ENCODE measurements at regions not wholly inside any gene's neighbourhood (a gene's known extent, or its start where the extent isn't known, plus 50 kb on each side); places are given as distances from the start of the nearest gene placed in this dataset.

GRCh38 chr18:10329101-10329500, 125.3 kb upstream of the APCDD1 start:
- Histone ChIP-seq H3K27ac (ENCODE audit: low read depth in 1 of 2, low read length in 2 of 2) (no peak overlapping the region), H3K9me3 (ENCODE audit: control insufficient read depth in 1 of 2, insufficient read depth in 1 of 2, low read length in 2 of 2) (no peaks in the 10 kb centered on the region), H3K27me3 (ENCODE audit: control insufficient read depth in 1 of 2, insufficient read depth in 2 of 2, low read length in 2 of 2) (no peaks in the 10 kb centered on the region), H3K4me1 (ENCODE audit: insufficient read depth, low read length) (no peaks in the 10 kb centered on the region), H3K4me3 (ENCODE audit: low read length) (no peak overlapping the region), H3K36me3 (ENCODE audit: insufficient read depth, low read length) (no peaks in the 10 kb centered on the region)
- Mint-ChIP-seq H3K4me3 (no peak overlapping the region), H3K27ac (no peak overlapping the region), H3K4me1 (ENCODE audit: low read depth) (no peaks in the 10 kb centered on the region), H3K27me3 (no peaks in the 10 kb centered on the region), H3K9me3 (no peaks in the 10 kb centered on the region), H3K36me3 (ENCODE audit: low read depth) (no peaks in the 10 kb centered on the region)
- ATAC-seq (ENCODE audit: poor library complexity), result no peak
- CTCF ChIA-PET, result interaction anchor here (0.6 kb wide), 1 partner anchor 125 kb away, joined by 3 read pairs; no protein-coding TSS in a partner anchor
- no peak for TF ChIP-seq CTCF (IDR thresholded peaks at IDR 0.05)
- POLR2A ChIA-PET, result no interaction called here
- intact Hi-C loops (cut with DNase I, micrococcal nuclease), result no loop called here
- DNase-seq, result no peak

- ATAC-seq (ENCODE audit: poor library complexity) (no peak), DNase-seq (no peak)
- H3K27me3 Mint-ChIP-seq, result no peaks in the 10 kb centered on the region
- H3K36me3 ChIP-seq (ENCODE audit: insufficient read depth, low read length), result no peaks in the 10 kb centered on the region
- no peaks in the 10 kb centered on the region for H3K27me3 ChIP-seq (ENCODE audit: control insufficient read depth in 1 of 2, insufficient read depth in 2 of 2, low read length in 2 of 2)
- H3K4me1 ChIP-seq (ENCODE audit: insufficient read depth, low read length), result no peaks in the 10 kb centered on the region
- ChIA-PET CTCF (no interaction called here), POLR2A (no interaction called here)
- no peaks in the 10 kb centered on the region for H3K36me3 Mint-ChIP-seq (ENCODE audit: low read depth)
- H3K4me3 Mint-ChIP-seq, result no peak overlapping the region
- intact Hi-C loops (cut with DNase I, micrococcal nuclease), result no loop called here
- no peak for TF ChIP-seq CTCF (IDR thresholded peaks at IDR 0.05)
- H3K9me3 ChIP-seq (ENCODE audit: control insufficient read depth in 1 of 2, insufficient read depth in 1 of 2, low read length in 2 of 2), result no peaks in the 10 kb centered on the region
- H3K4me3 ChIP-seq (ENCODE audit: low read length), result no peak overlapping the region
- H3K27ac ChIP-seq (ENCODE audit: low read depth in 1 of 2, low read length in 2 of 2), result no peak overlapping the region
- H3K27ac Mint-ChIP-seq, result no peak overlapping the region
- H3K9me3 Mint-ChIP-seq, result no peaks in the 10 kb centered on the region
- no peaks in the 10 kb centered on the region for H3K4me1 Mint-ChIP-seq (ENCODE audit: low read depth)
These were observed 124.0 kb upstream of the APCDD1 start for GRCh38 chr18:10330428-10330827.

GRCh38 chr18:10332452-10332851, 122.0 kb upstream of the APCDD1 start:
- ChIA-PET CTCF (no interaction called here), POLR2A (no interaction called here)
- no peaks in the 10 kb centered on the region for H3K27me3 ChIP-seq (ENCODE audit: control insufficient read depth in 1 of 2, insufficient read depth in 2 of 2, low read length in 2 of 2)
- H3K4me3 ChIP-seq (ENCODE audit: low read length), result no peak overlapping the region
- ATAC-seq (ENCODE audit: poor library complexity) (no peak), DNase-seq (no peak)
- no peaks in the 10 kb centered on the region for H3K9me3 ChIP-seq (ENCODE audit: control insufficient read depth in 1 of 2, insufficient read depth in 1 of 2, low read length in 2 of 2)
- Mint-ChIP-seq H3K4me1 (ENCODE audit: low read depth) (no peaks in the 10 kb centered on the region), H3K27me3 (no peaks in the 10 kb centered on the region), H3K9me3 (no peaks in the 10 kb centered on the region), H3K27ac (no peak overlapping the region), H3K36me3 (ENCODE audit: low read depth) (no peaks in the 10 kb centered on the region), H3K4me3 (no peak overlapping the region)
- H3K4me1 ChIP-seq (ENCODE audit: insufficient read depth, low read length), result no peaks in the 10 kb centered on the region
- H3K27ac ChIP-seq (ENCODE audit: low read depth in 1 of 2, low read length in 2 of 2), result no peak overlapping the region
- intact Hi-C loops (cut with DNase I, micrococcal nuclease), result no loop called here
- no peak for TF ChIP-seq CTCF (IDR thresholded peaks at IDR 0.05)
- no peaks in the 10 kb centered on the region for H3K36me3 ChIP-seq (ENCODE audit: insufficient read depth, low read length)
